ENCODE measurements at regions not wholly inside any gene's neighbourhood (a gene's known extent, or its start where the extent isn't known, plus 50 kb on each side); places are given as distances from the start of the nearest gene placed in this dataset.

DNA sequence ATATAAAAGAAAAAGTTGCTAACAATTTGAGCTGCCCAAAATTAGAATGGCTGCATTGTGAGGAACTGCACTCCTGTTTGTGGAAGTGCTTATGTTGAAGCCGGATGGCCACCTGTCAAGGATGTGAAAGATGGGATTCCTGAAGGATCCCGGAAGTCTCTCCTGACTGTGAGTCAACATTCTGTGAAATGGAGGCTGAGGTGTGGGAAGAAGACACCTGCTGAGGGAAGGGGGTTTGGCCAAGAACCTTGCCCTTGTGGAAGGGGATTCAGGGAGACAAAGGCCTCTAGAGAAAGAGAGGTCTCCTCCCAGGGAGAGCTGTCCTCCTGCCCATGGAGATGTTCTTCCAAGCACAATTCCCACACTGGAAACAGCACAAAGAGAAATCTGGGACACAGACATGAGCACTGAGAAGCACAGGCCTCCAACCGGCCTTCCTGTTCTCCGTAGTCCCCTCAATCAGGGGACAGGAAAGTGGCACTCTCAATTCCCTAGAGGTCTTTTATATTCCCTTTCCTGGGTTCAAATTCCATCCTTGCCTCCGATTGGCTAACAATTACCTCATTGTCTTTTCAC is 70.5 kb downstream of the CD2 start:
- TF ChIP-seq, protein P1, sequence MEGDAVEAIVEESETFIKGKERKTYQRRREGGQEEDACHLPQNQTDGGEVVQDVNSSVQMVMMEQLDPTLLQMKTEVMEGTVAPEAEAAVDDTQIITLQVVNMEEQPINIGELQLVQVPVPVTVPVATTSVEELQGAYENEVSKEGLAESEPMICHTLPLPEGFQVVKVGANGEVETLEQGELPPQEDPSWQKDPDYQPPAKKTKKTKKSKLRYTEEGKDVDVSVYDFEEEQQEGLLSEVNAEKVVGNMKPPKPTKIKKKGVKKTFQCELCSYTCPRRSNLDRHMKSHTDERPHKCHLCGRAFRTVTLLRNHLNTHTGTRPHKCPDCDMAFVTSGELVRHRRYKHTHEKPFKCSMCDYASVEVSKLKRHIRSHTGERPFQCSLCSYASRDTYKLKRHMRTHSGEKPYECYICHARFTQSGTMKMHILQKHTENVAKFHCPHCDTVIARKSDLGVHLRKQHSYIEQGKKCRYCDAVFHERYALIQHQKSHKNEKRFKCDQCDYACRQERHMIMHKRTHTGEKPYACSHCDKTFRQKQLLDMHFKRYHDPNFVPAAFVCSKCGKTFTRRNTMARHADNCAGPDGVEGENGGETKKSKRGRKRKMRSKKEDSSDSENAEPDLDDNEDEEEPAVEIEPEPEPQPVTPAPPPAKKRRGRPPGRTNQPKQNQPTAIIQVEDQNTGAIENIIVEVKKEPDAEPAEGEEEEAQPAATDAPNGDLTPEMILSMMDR (conservative IDR thresholded peaks at IDR 0.05; ENCODE audit: low read length), result no peak
- TF ChIP-seq EZH2phosphoT487 (IDR thresholded peaks at IDR 0.05; ENCODE audit: borderline replicate concordance, low read depth, low read length), result no peak
